Sigmoid colon (tissue), 4 donors: ENCODE measurements at regions not wholly inside any gene's neighbourhood (a gene's known extent, or its start where the extent isn't known, plus 50 kb on each side); places are given as distances from the start of the nearest gene placed in this dataset.

Source experiments
- POLR2AphosphoS5 ChIP-seq, 4 donors: sonication (generic); formaldehyde crosslinking; IDR thresholded peaks; one replicate each; pipeline ENCODE4 v1.6.1; 2017; ENCODE audit warnings: antibody characterized with exemption in 4 of 4
- TF ChIP-seq, protein P1 (sequence below), 4 experiments: fragments of 450-650 bp in 3 of 4; fragments of 200-600 bp in 1 of 4; IDR thresholded peaks; one replicate each; pipeline ENCODE4 v1.5.1; 2016 to 2019; ENCODE audit warnings: antibody characterized with exemption in 4 of 4, mild to moderate bottlenecking in 3 of 4, moderate library complexity in 2 of 4

DNA sequence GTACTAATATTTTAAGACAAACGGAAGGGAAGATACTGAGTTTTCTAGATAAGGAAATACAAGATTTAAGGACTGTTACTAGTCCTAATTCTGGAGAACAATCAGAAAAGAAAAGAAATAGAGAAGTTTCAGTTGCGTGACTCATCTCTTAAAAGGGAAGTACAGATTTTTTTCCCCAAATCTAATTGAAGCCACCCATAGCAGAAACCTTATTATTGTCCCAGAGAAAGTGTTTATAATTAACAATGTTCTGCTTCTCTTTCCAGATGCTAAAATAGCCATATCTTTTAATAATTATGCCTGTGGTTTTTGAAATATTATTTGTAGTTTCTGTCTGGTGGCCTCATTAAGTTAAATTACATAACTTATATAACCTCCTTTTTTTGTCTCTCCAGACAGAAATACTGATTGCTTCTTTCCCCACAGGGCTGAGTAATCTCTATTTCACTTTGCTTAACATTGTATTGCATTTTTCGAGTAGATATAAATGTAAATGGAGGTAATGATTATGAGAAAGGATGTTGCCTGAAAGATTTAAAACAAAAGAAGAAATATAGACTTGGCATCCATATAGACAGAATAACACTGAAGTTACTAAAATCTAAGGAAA lies 240.7 kb upstream of the MBL2 start:
- TF ChIP-seq, protein P1, sequence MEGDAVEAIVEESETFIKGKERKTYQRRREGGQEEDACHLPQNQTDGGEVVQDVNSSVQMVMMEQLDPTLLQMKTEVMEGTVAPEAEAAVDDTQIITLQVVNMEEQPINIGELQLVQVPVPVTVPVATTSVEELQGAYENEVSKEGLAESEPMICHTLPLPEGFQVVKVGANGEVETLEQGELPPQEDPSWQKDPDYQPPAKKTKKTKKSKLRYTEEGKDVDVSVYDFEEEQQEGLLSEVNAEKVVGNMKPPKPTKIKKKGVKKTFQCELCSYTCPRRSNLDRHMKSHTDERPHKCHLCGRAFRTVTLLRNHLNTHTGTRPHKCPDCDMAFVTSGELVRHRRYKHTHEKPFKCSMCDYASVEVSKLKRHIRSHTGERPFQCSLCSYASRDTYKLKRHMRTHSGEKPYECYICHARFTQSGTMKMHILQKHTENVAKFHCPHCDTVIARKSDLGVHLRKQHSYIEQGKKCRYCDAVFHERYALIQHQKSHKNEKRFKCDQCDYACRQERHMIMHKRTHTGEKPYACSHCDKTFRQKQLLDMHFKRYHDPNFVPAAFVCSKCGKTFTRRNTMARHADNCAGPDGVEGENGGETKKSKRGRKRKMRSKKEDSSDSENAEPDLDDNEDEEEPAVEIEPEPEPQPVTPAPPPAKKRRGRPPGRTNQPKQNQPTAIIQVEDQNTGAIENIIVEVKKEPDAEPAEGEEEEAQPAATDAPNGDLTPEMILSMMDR (IDR thresholded peaks at IDR 0.05) = no peak
- no peak for TF ChIP-seq POLR2AphosphoS5 (IDR thresholded peaks at IDR 0.05)
